ENCODE measurements at regions not wholly inside any gene's neighbourhood (a gene's known extent, or its start where the extent isn't known, plus 50 kb on each side); places are given as distances from the start of the nearest gene placed in this dataset.

- TF ChIP-seq CTCF (IDR thresholded peaks at IDR 0.05), result no peak
- no peak for TF ChIP-seq POLR2AphosphoS5 (IDR thresholded peaks at IDR 0.05)
Measured at GRCh38 chr11:130677486-130678153, 229.2 kb downstream of the ADAMTS15 start.

Measured in transverse colon (tissue), 4 donors.